Activated CD4-positive, CD25-positive, alpha-beta regulatory T cell (primary cell): ENCODE measurements at regions not wholly inside any gene's neighbourhood (a gene's known extent, or its start where the extent isn't known, plus 50 kb on each side); places are given as distances from the start of the nearest gene placed in this dataset.
"Not testable (repeated sequence)": the region's sequence is repeated elsewhere in the genome, so short reads cannot be mapped to it uniquely, and the experiment has no call there.

Experiments used
- DNase-seq, 4 experiments: peaks; one replicate each; lab custom pipeline; 2025; lab: John Stamatoyannopoulos, UW

GRCh38 chr3:95476534-95476933 lies 1337.9 kb upstream of the EPHA6 start:
- DNase-seq = no peak

- no peak for DNase-seq
These were observed 1308.2 kb upstream of the EPHA6 start for GRCh38 chr3:95506174-95506573.

- no peak for DNase-seq
These were observed 1306.3 kb upstream of the EPHA6 start for GRCh38 chr3:95508124-95508523.

GRCh38 chr3:95511828-95512227 lies 1302.6 kb upstream of the EPHA6 start:
- no peak for DNase-seq

- DNase-seq = no peak
These were observed 1300.1 kb upstream of the EPHA6 start for GRCh38 chr3:95514260-95514659.

- no peak for DNase-seq
These were observed 1293.0 kb upstream of the EPHA6 start for GRCh38 chr3:95521396-95521795.

GRCh38 chr3:95522449-95522848 lies 1291.9 kb upstream of the EPHA6 start:
- no peak for DNase-seq

- no peak for DNase-seq
These were observed 1274.4 kb upstream of the EPHA6 start for GRCh38 chr3:95539950-95540483.

- DNase-seq = no peak
These were observed 1248.9 kb upstream of the EPHA6 start for GRCh38 chr3:95565502-95565901.

GRCh38 chr3:95567346-95567745 lies 1247.0 kb upstream of the EPHA6 start:
- no peak for DNase-seq

- DNase-seq = no peak
These were observed 1227.6 kb upstream of the EPHA6 start for GRCh38 chr3:95586754-95587153.

- DNase-seq = not testable (repeated sequence)
These were observed 1226.8 kb upstream of the EPHA6 start for GRCh38 chr3:95587641-95588040.

GRCh38 chr3:95588473-95588872 lies 1225.9 kb upstream of the EPHA6 start:
- no peak for DNase-seq

- no peak for DNase-seq
These were observed 1218.8 kb upstream of the EPHA6 start for GRCh38 chr3:95595416-95596075.

- no peak for DNase-seq
These were observed 1206.5 kb upstream of the EPHA6 start for GRCh38 chr3:95607926-95608325.

- DNase-seq = no peak
These were observed 1205.0 kb upstream of the EPHA6 start for GRCh38 chr3:95609411-95609810.

- DNase-seq = no peak
These were observed 1201.8 kb upstream of the EPHA6 start for GRCh38 chr3:95612611-95613010.

- no peak for DNase-seq
These were observed 1200.4 kb upstream of the EPHA6 start for GRCh38 chr3:95613993-95614392.

- DNase-seq = no peak
These were observed 1198.6 kb upstream of the EPHA6 start for GRCh38 chr3:95615592-95616310.

- no peak for DNase-seq
These were observed 1188.3 kb upstream of the EPHA6 start for GRCh38 chr3:95626107-95626506.

- DNase-seq = no peak
These were observed 1187.1 kb upstream of the EPHA6 start for GRCh38 chr3:95627293-95627692.

GRCh38 chr3:95627697-95628096 lies 1186.7 kb upstream of the EPHA6 start:
- no peak for DNase-seq

- no peak for DNase-seq
These were observed 1184.6 kb upstream of the EPHA6 start for GRCh38 chr3:95629802-95630201.

- no peak for DNase-seq
These were observed 1169.1 kb upstream of the EPHA6 start for GRCh38 chr3:95645291-95645690.
